Central memory CD4-positive, alpha-beta T cell (primary cell): ENCODE measurements at regions not wholly inside any gene's neighbourhood (a gene's known extent, or its start where the extent isn't known, plus 50 kb on each side); places are given as distances from the start of the nearest gene placed in this dataset.
"Not testable (repeated sequence)": the region's sequence is repeated elsewhere in the genome, so short reads cannot be mapped to it uniquely, and the experiment has no call there.

ENCODE experiments used
- DNase-seq: peaks from one replicate; pipeline ENCODE4 v3.0.0; 2022

DNA sequence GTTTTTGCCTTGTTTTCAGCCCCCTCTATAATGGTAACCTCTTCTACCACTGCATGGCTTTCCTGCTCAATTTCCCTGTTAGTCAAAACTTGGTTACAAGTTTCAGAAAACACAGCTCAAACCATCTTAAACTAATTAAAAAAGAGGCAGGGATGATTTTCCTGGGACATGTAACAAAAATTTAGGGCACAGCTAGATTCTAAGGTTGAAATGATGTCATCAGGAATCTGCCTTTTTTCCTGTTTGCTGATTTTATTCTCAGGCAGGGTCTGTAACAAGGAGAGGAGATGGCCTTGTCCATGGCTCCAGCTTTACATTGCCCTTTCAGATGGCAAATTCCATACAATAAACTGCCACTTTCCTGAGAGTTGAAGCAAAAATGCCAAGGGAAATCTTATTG is 157.9 kb upstream of the CREB1 start:
- DNase-seq = no peak

DNA sequence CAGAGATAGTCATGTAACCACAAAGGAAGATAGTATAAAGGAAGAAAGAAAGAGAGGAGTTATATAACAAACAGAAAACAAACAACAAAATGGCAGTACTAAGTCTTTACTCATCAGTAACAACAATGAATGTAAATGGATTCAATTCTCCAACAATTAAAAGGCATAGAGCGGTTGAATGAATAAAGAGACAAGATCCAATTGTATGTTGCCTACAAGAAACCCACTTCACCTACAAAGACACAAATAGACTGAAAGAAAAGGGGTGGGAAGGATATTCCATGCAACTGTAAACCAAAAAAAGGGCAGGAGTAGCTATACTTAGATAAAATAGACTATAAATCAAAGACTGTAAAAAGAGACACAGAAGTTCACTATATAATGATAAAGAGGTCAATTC is 157.3 kb upstream of the CREB1 start:
- no peak for DNase-seq

DNA sequence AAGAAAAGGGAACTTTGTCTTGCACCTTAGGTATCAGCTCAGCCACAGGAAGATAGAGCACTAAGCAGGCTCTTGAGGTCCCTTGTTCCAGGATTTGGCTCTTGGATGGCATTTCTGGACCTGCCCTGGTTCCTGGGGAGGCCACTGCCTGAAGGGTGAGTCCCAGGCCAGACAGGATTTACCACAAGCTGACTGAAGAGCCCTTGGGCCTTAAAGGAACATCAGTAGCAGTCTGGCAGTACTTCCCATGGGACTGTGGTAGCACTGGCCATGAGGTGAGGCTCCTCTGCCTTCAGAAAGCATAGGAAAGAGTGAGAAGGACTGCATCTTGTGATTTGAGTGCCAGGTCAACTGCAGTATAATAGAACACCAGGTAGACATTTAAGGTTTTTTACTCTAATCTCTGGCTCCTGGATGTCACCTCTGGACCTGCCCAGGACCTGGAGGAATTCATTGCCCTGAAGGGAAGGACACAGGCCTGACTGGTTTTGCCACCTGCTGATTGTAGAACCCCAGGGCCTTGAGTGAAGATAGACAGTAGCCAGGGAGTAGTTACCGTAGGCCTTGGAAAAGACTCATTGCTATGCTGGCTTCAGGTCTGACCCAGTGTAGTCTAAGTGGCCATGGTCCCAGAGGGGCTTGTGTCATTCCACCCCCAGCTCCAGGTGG is 154.4 kb upstream of the CREB1 start:
- no peak for DNase-seq

- DNase-seq = not testable (repeated sequence)
Observed at GRCh38 chr2:207378620-207379019, 151.1 kb upstream of the CREB1 start.

GRCh38 chr2:207385076-207385475 is 144.7 kb upstream of the CREB1 start:
- DNase-seq = no peak

DNA sequence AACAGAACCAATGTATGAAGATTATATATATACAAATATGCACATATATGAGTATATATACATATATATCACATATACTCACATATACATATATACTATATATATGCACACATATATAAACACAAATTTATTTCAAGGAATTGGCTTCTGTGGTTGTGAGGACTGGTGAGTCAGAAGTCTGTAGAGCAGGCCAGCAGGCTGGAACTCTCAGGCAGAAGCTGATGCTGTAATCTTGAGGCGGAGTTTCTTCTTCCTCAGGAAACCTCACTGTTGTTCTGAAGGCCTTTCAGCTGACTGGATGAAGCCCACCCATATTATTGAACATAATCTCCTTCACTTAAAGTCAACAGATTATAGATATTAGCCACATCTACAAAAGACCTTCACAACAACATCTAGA is 143.9 kb upstream of the CREB1 start:
- no peak for DNase-seq

DNA sequence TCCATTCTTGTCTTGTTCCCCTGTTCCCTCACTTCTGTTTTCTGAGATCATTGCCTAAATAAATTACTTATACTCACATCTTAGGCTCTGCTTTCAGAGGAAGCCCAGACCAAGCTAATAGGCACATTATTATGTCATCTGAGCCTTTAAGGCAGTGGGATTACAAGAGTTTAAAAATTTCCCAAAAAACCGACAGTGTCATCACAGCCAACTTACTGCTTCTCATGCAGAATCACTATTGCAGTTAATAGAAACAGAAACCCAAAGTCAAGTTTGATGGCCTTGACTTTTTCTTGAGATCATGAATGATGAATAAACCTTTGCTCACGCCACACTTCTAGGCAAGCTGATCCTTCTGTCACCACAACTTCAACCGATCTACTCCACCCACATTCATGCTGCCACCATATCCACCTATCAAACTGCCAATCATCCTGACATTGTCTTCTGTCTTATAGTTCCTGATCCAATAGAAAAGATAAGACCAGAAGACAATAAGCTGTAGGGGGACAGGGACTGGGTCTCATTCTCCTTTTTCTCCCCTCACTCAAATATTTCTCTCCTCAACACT is 142.7 kb upstream of the CREB1 start:
- no peak for DNase-seq

DNA sequence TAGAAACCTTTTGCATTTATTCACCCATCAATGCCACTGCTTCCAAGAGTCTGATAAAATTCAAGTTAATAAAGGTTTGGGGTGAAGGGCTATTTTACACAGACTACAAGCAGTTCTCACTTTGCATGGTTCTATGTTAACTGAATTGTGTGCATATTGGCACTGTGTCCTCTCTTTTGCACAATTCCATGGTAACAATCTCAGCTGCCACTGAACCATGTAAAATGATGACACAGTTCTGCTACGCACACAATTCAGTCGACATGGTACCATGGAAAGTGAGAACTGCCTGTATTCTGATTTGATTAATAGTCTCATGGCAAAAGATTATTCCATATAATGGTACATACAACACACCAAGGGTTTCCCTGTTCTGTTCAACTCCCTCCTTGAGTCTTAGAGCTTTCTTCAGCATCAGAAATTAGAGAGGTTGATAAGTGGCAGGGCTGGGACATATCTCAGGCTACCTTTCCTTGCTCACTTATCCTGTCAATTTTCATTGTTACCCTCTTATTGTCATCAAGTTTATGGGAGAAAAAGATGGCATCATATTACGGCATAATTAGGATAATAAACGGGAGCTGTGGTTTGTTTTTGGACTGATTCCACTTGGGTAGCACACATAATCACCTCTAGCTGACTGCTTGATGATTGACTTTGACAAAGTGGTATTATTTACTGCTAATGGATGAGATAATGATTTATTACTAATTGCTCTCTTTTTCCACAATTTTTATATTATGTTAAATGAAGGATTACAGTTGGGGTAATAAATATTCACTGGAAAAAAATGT is 139.3 kb upstream of the CREB1 start:
- DNase-seq = no peak

- DNase-seq = no peak
Observed at GRCh38 chr2:207394203-207394781, 135.5 kb upstream of the CREB1 start.

DNA sequence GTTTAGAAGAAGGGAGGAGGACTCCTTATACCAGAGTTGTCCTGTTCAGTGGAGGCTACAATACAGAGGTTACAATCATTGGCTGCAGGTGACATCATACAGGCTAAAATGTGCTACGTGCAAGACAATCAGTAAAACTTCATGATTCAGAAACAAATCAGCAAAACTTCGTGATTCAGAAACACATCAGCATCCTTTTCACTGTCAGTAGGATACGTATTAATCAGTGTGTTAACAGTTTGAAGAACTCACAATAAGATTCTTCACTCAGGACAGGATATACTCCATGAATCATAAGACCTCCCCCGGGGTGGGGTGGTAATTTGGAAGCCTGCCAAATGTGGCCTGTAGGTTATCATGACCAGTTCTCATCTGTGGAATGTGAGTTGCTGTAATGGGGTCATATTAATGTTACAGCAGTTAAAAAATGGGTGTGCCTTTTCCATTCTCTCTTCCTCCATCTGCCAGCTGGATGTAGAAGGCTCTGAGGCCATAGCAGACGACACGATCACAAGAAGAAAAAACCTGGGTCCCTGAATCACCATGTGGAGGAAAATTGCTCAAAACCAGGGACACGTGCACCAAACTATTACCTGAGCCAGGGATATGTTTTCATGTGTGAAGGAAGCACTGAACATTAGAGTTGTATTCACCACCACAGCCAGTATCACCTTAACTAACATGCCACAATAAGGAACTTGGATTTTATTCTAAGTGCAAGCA is 134.8 kb upstream of the CREB1 start:
- DNase-seq = no peak

DNA sequence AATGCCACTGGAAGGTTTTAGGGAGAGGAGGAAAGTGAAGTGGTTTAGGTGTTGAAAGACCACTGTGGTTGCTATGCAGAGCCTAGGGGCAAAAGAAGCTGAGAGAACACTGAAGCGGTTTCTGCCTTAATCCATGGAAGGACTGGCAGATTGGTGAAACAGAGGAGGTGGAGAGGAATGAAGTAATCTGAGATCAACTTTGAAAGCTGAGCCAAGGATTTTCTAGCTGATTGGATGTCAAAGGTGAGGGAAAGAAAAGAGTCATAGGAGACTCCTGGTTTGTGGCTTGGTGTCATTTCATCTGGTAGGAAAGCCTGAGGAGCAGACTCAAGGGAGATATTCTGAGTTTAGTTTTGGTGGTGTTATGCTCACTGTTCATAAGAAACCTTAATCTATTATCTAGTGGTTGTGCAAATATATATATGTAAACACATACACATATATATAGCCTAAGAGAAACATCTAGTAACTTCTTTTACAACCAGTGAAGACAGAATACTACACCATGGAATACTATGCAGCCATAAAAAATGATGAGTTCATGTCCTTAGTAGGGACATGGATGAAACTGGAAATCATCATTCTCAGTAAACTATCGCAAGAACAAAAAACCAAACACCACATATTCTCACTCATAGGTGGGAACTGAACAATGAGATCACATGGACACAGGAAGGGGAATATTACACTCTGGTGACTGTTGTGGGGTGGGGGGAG is 134.1 kb upstream of the CREB1 start:
- no peak for DNase-seq

GRCh38 chr2:207397917-207398655 is 131.7 kb upstream of the CREB1 start:
- no peak for DNase-seq

GRCh38 chr2:207399301-207399700 is 130.5 kb upstream of the CREB1 start:
- DNase-seq = no peak

DNA sequence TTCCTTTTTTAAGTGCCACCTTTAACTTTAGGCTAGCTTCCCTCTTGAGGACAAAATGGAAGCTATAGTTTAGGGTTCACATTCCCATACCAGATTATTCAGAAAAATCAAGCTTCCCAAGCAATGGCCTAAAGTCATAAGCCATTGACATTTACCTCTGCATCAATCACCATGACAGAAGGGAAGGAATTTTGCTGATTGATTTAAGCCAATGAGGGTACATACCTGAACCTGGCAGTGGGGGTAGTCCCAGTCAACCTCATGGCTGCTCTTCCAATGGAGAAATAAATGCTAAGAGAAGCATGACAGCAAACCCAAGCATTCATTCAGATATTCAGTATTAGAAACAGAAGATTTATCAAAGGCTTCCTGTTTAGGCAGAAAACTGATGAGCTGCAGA is 128.4 kb upstream of the CREB1 start:
- no peak for DNase-seq

DNA sequence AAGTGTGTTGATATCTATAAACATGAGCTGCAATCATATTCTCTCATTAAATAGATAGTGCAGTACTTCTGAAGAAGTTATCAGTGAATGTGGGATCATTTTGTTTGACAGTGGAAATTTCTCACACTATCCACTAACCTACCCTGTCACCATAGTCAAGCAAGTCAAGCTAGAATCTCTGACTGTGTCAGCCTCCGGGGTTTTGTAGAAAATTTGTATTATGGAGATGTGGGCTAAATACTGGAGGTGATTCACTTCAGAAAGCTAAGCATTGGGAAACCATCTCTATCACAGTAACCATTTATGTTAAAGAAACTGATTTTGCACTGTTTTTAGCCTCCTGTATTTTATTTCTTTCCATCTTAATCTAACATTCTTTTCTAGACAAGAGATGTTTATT is 126.6 kb upstream of the CREB1 start:
- DNase-seq = no peak

GRCh38 chr2:207403950-207404349 is 125.8 kb upstream of the CREB1 start:
- DNase-seq = no peak

DNA sequence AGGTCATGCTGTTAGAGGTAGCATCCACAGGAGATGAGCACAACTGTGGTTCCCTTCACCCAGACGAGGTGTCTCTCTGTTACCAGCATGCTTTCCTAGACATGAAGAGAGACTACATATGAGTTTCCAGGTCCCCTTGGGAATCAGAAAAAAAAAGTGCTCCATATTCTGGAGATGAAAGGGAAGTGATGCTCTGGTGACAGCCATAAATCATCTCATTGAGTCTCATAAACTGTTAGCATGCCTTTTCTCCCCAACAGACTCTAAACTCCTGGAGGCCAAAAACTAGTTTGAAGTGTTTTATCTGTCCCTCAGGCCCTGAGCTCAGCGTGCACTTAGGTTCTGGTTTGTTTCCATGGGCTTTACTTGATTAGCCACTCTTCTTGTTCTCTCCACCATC is 124.6 kb upstream of the CREB1 start:
- no peak for DNase-seq

GRCh38 chr2:207408086-207408794 is 121.5 kb upstream of the CREB1 start:
- no peak for DNase-seq

GRCh38 chr2:207409517-207409916 is 120.2 kb upstream of the CREB1 start:
- DNase-seq = no peak

- no peak for DNase-seq
Observed at GRCh38 chr2:207412787-207413310, 116.9 kb upstream of the CREB1 start.

DNA sequence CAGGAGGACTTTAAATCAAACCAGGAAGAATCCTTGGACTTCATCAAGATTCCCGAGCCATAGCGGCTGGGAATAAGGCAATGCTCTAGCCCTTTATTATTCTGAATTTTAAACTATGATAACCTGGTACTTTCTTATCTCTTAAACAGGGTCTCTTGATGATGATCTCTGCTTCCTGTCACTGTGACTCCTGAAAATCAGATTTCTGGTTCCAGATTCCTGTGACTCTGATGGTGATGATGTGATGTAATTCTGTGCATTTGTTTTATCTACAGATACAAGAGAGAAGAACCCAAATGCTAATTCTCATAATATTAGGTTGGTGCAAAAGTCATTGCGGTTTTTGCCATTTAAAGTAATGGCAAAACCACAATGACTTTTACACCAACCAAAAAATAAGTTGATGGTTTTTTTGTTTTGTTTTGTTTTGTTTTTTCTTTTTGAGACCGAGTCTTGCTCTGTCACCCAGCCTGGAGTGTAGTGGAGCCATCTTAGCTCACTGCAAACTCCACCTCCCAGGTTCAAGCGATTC is 116.3 kb upstream of the CREB1 start:
- no peak for DNase-seq
